Nephron (organoid): ENCODE measurements at regions not wholly inside any gene's neighbourhood (a gene's known extent, or its start where the extent isn't known, plus 50 kb on each side); places are given as distances from the start of the nearest gene placed in this dataset.
"Not testable (repeated sequence)": the region's sequence is repeated elsewhere in the genome, so short reads cannot be mapped to it uniquely, and the experiment has no call there.

Experiments used
- H3K27ac Mint-ChIP-seq, 3 experiments: 2 replicates each; pipeline ENCODE4 v1.8.0; 2020; ENCODE audit warnings: mixed read lengths in 3 of 3, mild to moderate bottlenecking in 2 of 3, moderate library complexity in 1 of 3
- H3K27me3 Mint-ChIP-seq: 2 replicates; pipeline ENCODE4 v1.8.0; 2021; ENCODE audit warnings: low read depth, mild to moderate bottlenecking, moderate library complexity, mixed read lengths
- H3K36me3 Mint-ChIP-seq: 2 replicates; pipeline ENCODE4 v1.8.0; 2020; ENCODE audit warnings: low read depth, mixed read lengths
- H3K4me1 Mint-ChIP-seq: 2 replicates; pipeline ENCODE4 v1.8.0; 2020; ENCODE audit warnings: mixed read lengths
- H3K4me3 Mint-ChIP-seq, 3 experiments: 2 replicates each; pipeline ENCODE4 v1.8.0; 2020; ENCODE audit warnings: mild to moderate bottlenecking in 3 of 3, mixed read lengths in 3 of 3, moderate library complexity in 2 of 3
- H3K9me3 Mint-ChIP-seq: 2 replicates; pipeline ENCODE4 v1.8.0; 2020; ENCODE audit warnings: mixed read lengths
- TF ChIP-seq, protein P1 (sequence below), 3 experiments: fragments of 200-600 bp; sonication (generic); IDR thresholded peaks; one replicate each; pipeline ENCODE4 v1.5.0; 2021; ENCODE audit warnings: antibody characterized with exemption in 3 of 3; ENCODE audit not compliant: unreplicated experiment in 3 of 3

DNA sequence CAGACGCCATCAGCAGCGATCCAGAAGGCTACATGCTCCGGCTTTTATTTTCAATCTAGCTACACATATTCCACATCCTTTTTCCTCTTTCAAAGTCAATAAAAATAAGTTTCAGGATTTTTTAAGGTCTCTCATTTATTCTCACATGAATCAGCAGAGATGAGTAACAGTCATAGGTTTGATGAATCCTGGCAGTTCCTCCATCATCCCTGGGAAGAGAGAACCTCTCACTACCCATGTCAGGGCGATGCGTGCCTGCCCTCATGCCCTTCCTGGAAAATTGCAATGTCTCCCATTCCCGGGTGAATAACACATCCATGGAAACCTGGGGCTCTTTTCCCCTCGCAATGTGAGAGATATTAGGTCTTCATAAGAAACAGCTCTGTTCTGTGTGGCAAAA lies 301.1 kb upstream of the SMIM21 start:
- TF ChIP-seq, protein P1, sequence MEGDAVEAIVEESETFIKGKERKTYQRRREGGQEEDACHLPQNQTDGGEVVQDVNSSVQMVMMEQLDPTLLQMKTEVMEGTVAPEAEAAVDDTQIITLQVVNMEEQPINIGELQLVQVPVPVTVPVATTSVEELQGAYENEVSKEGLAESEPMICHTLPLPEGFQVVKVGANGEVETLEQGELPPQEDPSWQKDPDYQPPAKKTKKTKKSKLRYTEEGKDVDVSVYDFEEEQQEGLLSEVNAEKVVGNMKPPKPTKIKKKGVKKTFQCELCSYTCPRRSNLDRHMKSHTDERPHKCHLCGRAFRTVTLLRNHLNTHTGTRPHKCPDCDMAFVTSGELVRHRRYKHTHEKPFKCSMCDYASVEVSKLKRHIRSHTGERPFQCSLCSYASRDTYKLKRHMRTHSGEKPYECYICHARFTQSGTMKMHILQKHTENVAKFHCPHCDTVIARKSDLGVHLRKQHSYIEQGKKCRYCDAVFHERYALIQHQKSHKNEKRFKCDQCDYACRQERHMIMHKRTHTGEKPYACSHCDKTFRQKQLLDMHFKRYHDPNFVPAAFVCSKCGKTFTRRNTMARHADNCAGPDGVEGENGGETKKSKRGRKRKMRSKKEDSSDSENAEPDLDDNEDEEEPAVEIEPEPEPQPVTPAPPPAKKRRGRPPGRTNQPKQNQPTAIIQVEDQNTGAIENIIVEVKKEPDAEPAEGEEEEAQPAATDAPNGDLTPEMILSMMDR (IDR thresholded peaks at IDR 0.05; ENCODE audit: unreplicated experiment in 3 of 3): no peak
- no peaks in the 10 kb centered on the region for H3K4me1 Mint-ChIP-seq
- H3K4me3 Mint-ChIP-seq: no peak overlapping the region
- H3K27me3 Mint-ChIP-seq: no peaks in the 10 kb centered on the region
- no peak overlapping the region for H3K27ac Mint-ChIP-seq
- H3K9me3 Mint-ChIP-seq: no peaks in the 10 kb centered on the region
- no peaks in the 10 kb centered on the region for H3K36me3 Mint-ChIP-seq

DNA sequence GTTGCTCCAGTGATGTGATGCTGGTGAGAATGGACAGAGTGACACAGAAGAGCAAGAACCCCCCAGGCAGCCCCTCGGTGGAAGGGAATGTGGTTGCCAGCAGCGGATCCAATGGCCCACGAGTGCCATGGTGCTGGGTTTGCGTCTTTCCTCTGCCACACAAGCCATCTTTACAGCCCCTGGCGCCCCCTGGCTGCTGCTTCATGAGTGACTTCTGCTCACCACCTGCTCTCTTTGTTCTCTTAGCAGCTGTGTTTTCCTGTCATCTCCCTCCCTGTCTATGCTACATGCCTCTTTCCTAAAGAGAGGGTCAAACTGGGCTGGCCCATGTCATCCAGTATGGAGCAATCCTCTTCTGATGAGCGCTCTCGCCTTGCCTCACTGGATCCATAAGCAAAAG lies 300.0 kb upstream of the SMIM21 start:
- H3K27me3 Mint-ChIP-seq: no peaks in the 10 kb centered on the region
- H3K9me3 Mint-ChIP-seq: no peaks in the 10 kb centered on the region
- TF ChIP-seq, protein P1 (IDR thresholded peaks at IDR 0.05; ENCODE audit: unreplicated experiment in 3 of 3): peak; percentile 30 to 49 (median 34)
- no peak overlapping the region for H3K4me3 Mint-ChIP-seq
- no peak overlapping the region for H3K27ac Mint-ChIP-seq
- no peaks in the 10 kb centered on the region for H3K36me3 Mint-ChIP-seq
- no peaks in the 10 kb centered on the region for H3K4me1 Mint-ChIP-seq

DNA sequence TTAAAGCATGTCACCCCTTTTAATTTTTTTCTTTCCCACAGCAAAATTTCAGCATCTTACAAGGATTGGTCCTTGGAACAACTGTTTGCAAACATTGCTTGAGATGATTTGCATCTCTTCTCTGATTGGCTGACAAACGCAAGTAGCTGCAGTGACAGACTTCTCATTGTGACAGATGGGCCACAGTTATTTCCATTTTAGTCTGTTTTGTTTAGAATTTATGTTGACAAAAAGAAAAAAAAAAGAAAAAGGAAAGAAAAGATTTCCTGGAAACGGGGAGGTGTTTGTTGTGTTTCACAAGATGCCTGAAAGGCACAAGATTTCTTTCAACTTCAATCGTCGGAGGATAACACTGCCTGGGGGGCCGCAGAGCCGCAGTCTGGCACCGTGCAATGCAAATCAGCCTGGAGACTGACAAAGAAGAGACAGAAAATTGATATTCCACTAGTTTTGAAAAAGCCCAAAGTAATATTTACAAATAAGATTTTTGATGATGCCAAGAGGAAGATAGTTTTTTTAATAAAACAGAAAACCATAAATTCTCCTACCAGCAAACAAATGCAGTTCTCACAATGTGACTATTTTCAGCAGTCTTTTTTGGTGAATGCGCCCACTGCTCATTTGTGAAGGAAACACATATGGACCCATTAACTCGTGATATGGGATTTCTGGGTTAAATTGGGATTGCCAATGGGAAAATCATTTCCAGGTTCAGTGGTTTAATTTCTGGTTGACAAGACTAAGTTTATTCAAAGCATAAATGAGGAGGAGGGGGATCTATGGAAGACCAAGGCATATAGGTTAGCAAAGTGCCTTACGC lies 296.2 kb upstream of the SMIM21 start:
- no peak overlapping the region for H3K27ac Mint-ChIP-seq
- H3K4me1 Mint-ChIP-seq: no peaks in the 10 kb centered on the region

DNA sequence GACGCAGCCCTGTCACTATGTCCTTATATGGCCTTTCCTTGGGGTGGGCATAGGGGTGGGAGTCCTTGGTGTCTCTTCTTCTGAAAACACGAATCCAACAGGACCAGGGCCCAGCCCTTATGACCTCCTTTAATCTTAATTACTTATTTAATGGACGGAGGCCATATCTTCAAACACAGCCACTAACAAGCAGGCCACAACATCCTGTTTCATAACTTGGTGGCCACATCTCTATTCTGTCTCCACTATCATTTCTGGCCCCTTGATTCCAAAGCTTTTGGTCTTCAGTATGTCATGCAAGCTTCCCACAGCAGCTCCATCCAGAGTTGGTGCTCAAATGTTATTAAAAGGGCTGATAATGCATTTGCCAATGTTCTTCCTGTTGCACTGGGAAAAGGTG lies 287.3 kb upstream of the SMIM21 start:
- Mint-ChIP-seq H3K27ac (no peak overlapping the region), H3K36me3 (no peaks in the 10 kb centered on the region)

More for the DNA sequence above, 296.2 kb upstream of the SMIM21 start:
- peaks cover 7% of the 10 kb centered on the region for H3K9me3 Mint-ChIP-seq
- H3K27me3 Mint-ChIP-seq: no peaks in the 10 kb centered on the region
- H3K4me3 Mint-ChIP-seq: no peak overlapping the region
- TF ChIP-seq, protein P1 (IDR thresholded peaks at IDR 0.05; ENCODE audit: unreplicated experiment in 3 of 3): no peak
- H3K36me3 Mint-ChIP-seq: no peaks in the 10 kb centered on the region

DNA sequence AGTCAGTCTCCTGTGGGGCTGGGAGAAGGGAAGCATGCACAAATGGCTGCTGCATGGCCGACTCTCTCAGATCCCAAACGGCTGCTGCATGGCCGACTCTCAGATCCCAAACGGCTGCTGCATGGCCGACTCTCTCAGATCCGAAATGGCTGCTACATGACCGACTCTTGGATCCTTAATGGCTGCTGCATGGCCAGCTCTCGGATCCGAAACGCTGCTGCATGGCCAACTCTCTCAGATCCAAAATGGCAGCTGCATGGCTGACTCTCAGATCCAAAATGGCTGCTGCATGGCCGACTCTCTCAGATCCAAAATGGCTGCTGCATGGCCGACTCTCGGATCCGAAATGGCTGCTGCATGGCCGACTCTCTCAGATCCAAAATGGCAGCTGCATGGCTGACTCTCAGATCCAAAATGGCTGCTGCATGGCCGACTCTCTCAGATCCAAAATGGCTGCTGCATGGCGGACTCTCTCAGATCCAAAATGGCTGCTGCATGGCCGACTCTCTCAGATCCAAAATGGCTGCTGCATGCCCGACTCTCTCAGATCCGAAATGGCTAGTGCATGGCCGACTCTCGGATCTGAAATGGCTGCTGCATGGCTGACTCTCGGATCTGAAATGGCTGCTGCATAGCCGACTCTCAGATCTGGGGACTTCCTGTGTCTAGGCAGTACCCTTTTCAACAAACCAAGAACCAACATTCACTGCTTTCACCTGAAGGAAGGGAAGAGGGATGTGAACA lies 284.8 kb upstream of the SMIM21 start:
- not testable (repeated sequence) for H3K27me3 Mint-ChIP-seq, H3K36me3 Mint-ChIP-seq, H3K4me1 Mint-ChIP-seq, H3K4me3 Mint-ChIP-seq, H3K27ac Mint-ChIP-seq, H3K9me3 Mint-ChIP-seq

More for the DNA sequence above, 287.3 kb upstream of the SMIM21 start:
- Mint-ChIP-seq H3K4me1 (no peaks in the 10 kb centered on the region), H3K4me3 (no peak overlapping the region), H3K9me3 (peaks cover 2% of the 10 kb centered on the region), H3K27me3 (no peaks in the 10 kb centered on the region)
- TF ChIP-seq, protein P1 (IDR thresholded peaks at IDR 0.05; ENCODE audit: unreplicated experiment in 3 of 3): no peak

DNA sequence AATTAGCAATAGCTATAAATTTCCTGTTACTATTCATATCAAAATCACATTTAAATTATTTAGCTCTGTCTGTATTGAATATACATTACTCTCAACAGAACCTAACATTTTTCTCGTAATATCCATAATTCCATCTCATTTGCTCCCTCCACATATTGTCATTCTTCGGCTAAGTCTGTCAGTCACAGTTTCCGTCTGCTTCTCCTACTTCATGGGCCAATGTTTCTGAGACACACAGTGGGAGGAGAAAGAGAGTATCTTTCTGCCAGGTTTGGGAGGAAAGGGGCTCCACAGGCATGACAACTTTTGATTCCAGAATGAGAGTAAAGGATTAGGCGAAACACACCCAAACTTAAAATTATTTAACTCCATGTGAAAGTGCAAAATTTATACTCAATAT lies 273.1 kb upstream of the SMIM21 start:
- H3K27ac Mint-ChIP-seq: no peak overlapping the region
- H3K36me3 Mint-ChIP-seq: peaks cover 4% of the 10 kb centered on the region
- H3K4me3 Mint-ChIP-seq: no peak overlapping the region
- peaks cover 16% of the 10 kb centered on the region for H3K9me3 Mint-ChIP-seq
- peaks cover 3% of the 10 kb centered on the region for H3K27me3 Mint-ChIP-seq
- TF ChIP-seq, protein P1 (IDR thresholded peaks at IDR 0.05; ENCODE audit: unreplicated experiment in 3 of 3): no peak
- no peaks in the 10 kb centered on the region for H3K4me1 Mint-ChIP-seq
